Natural killer cell (primary cell): ENCODE measurements at regions not wholly inside any gene's neighbourhood (a gene's known extent, or its start where the extent isn't known, plus 50 kb on each side); places are given as distances from the start of the nearest gene placed in this dataset.

Source experiments
- ATAC-seq, 3 donors: fragments of 150-1000 bp in 2 of 3; fragments of 200-7000 bp in 1 of 3; cut with Tn5 transposase; 1 replicate in 1 of 3; 2 replicates in 2 of 3; pipeline ENCODE4 v1.10.0; 2021; ENCODE audit warnings: mild to moderate bottlenecking in 2 of 3, moderate library complexity in 2 of 3
- DNase-seq, 2 donors: peaks; one replicate each; pipeline versions ENCODE4 v3.0.0 to v3.0.0-alpha.2; 2013 to 2021; ENCODE audit warnings: mixed read lengths in 1 of 2
- H3K27ac ChIP-seq: one replicate; pipeline ENCODE4 v1.5.1; 2013; ENCODE audit warnings: mild to moderate bottlenecking, low read length
- H3K27me3 ChIP-seq: one replicate; pipeline ENCODE4 v1.6.1; 2013; ENCODE audit warnings: low read length; ENCODE audit not compliant: control insufficient read depth, insufficient read depth
- H3K36me3 ChIP-seq: one replicate; pipeline ENCODE4 v1.6.1; 2013; ENCODE audit warnings: low read length; ENCODE audit not compliant: control insufficient read depth, insufficient read depth
- H3K4me1 ChIP-seq: one replicate; pipeline ENCODE4 v1.6.1; 2013; ENCODE audit warnings: low read length; ENCODE audit not compliant: control insufficient read depth, insufficient read depth
- H3K4me3 ChIP-seq: one replicate; pipeline ENCODE4 v1.5.1; 2013; ENCODE audit warnings: low read length
- H3K9me3 ChIP-seq: one replicate; pipeline ENCODE4 v1.6.1; 2013; ENCODE audit warnings: low read length; ENCODE audit not compliant: control insufficient read depth, insufficient read depth
- H3K27ac Mint-ChIP-seq, 2 donors: one replicate each; pipeline ENCODE4 v1.8.0; 2022; ENCODE audit warnings: mild to moderate bottlenecking in 2 of 2, mixed read lengths in 2 of 2, moderate library complexity in 1 of 2
- H3K27me3 Mint-ChIP-seq, 2 donors: one replicate each; pipeline ENCODE4 v1.8.0; 2022; ENCODE audit warnings: low read depth in 2 of 2, mixed read lengths in 2 of 2
- H3K36me3 Mint-ChIP-seq: one replicate; pipeline ENCODE4 v1.8.0; 2022; ENCODE audit warnings: mixed read lengths
- H3K4me1 Mint-ChIP-seq, 2 donors: one replicate each; pipeline ENCODE4 v1.8.0; 2022; ENCODE audit warnings: mixed read lengths in 2 of 2
- H3K4me3 Mint-ChIP-seq: one replicate; pipeline ENCODE4 v1.8.0; 2022; ENCODE audit warnings: mild to moderate bottlenecking, moderate library complexity, mixed read lengths
- H3K9me3 Mint-ChIP-seq, 2 donors: one replicate each; pipeline ENCODE4 v1.8.0; 2022; ENCODE audit warnings: mixed read lengths in 2 of 2
- WGBS: methylation state at CpG from one replicate; pipeline ENCODE4 v1.1.7; 2013; ENCODE audit warnings: missing lambda C conversion rate; ENCODE audit not compliant: insufficient coverage; 5-methylcytosine and 5-hydroxymethylcytosine counted together
- intact Hi-C: fragments of 100-400 bp; cut with micrococcal nuclease; formaldehyde crosslinking; loops from one replicate; pipeline ENCODE4 v1.14.2; 2022
- TF ChIP-seq, protein P1 (sequence below): fragments of 200-600 bp; IDR thresholded peaks from one replicate; pipeline ENCODE4 v1.8.0; 2022; ENCODE audit warnings: antibody characterized with exemption

DNA sequence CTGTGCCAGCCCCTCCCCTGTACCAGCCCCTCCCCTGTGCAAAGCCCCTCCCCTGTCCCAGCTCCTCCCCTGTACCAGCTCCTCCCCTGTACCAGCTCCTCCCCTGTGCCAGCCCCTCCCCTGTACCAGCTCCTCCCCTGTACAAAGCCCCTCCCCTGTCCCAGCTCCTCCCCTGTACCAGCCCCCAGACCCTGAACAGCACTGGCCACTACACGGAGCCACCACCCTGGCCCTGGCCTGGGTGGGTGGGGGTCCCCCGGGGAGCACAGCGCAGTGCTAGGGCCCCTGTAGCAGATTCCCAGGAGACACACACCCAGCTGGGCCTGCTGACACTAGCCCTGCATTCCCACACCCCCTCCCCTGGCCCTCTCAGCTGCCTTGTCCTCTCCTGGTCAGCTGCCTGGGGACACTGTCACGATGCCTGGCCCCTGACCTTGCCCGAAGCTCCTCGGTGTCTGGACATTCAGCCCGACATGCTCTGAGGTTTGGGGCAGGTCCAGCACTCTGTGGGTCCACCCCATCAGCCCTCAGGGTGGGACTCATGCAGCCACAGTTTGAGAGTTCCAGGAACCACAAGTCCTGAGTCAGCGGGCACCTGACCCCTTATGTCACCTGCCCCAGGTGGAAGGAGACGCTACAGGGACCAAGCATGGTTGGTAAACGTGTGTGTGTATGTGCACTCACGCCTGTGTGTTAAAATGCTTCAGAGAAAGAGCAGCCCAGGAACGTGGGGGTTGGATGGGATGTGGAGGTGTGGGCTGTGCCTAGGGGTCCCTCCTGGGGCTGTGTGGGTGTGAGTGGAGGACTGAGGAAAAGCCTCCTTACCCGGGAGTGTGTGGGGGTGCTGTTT, 114.2 kb downstream of the METRNL start:
- H3K9me3 Mint-ChIP-seq = no peaks in the 10 kb centered on the region
- intact Hi-C loops = no loop called here
- peaks cover 0 to 7% of the 10 kb centered on the region in 2 donors for H3K27me3 Mint-ChIP-seq
- peak overlapping the region in 1 of 2 donors; percentile 63 for H3K27ac Mint-ChIP-seq
- TF ChIP-seq, protein P1, sequence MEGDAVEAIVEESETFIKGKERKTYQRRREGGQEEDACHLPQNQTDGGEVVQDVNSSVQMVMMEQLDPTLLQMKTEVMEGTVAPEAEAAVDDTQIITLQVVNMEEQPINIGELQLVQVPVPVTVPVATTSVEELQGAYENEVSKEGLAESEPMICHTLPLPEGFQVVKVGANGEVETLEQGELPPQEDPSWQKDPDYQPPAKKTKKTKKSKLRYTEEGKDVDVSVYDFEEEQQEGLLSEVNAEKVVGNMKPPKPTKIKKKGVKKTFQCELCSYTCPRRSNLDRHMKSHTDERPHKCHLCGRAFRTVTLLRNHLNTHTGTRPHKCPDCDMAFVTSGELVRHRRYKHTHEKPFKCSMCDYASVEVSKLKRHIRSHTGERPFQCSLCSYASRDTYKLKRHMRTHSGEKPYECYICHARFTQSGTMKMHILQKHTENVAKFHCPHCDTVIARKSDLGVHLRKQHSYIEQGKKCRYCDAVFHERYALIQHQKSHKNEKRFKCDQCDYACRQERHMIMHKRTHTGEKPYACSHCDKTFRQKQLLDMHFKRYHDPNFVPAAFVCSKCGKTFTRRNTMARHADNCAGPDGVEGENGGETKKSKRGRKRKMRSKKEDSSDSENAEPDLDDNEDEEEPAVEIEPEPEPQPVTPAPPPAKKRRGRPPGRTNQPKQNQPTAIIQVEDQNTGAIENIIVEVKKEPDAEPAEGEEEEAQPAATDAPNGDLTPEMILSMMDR = no peak
- H3K27ac ChIP-seq = no peak overlapping the region
- peak; percentile 22 to 26 for DNase-seq
- peaks cover 47% of the 10 kb centered on the region for H3K4me1 ChIP-seq
- H3K36me3 Mint-ChIP-seq = no peaks in the 10 kb centered on the region
- H3K36me3 ChIP-seq = no peaks in the 10 kb centered on the region
- peaks cover 20 to 46% of the 10 kb centered on the region in 2 donors for H3K4me1 Mint-ChIP-seq
- WGBS = 19% methylated on average over 13 of the region's 13 CpGs
- H3K4me3 Mint-ChIP-seq = no peak overlapping the region
- no peak overlapping the region for H3K4me3 ChIP-seq
- peak in 2 of 3 donors; percentile 24 to 29 for ATAC-seq
- no peaks in the 10 kb centered on the region for H3K27me3 ChIP-seq
- no peaks in the 10 kb centered on the region for H3K9me3 ChIP-seq

DNA sequence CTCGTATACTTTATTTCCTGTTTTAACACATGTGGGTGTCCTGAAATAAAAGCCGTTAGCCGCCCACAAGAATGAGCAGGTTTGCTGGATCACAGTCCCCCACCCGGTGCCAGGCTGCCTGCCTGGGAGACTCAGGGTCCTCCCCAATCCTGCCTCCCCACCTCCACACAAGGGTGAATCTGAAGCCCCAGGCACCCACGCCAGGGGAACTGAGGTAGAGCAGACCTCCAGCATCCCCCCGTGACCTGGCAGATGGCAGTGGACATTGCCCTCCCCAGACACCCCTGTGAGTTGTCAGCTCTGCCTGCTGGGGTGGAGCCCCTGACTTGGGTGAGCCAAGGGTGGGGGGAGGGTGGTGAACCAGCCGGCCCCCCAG, 114.8 kb downstream of the METRNL start:
- Histone ChIP-seq H3K27me3 (no peaks in the 10 kb centered on the region), H3K4me3 (no peak overlapping the region), H3K36me3 (no peaks in the 10 kb centered on the region), H3K9me3 (no peaks in the 10 kb centered on the region), H3K27ac (no peak overlapping the region), H3K4me1 (peaks cover 53% of the 10 kb centered on the region)
- intact Hi-C loops = no loop called here
- H3K4me1 Mint-ChIP-seq = peaks cover 21 to 46% of the 10 kb centered on the region in 2 donors
- no peaks in the 10 kb centered on the region for H3K36me3 Mint-ChIP-seq
- H3K27ac Mint-ChIP-seq = peak overlapping the region in 1 of 2 donors; percentile 63
- TF ChIP-seq, protein P1 = no peak
- 19% methylated on average over 6 of the region's 7 CpGs for WGBS
- DNase-seq (no peak), ATAC-seq (no peak)
- peaks cover 0 to 1% of the 10 kb centered on the region in 2 donors for H3K27me3 Mint-ChIP-seq
- no peak overlapping the region for H3K4me3 Mint-ChIP-seq
- H3K9me3 Mint-ChIP-seq = no peaks in the 10 kb centered on the region

DNA sequence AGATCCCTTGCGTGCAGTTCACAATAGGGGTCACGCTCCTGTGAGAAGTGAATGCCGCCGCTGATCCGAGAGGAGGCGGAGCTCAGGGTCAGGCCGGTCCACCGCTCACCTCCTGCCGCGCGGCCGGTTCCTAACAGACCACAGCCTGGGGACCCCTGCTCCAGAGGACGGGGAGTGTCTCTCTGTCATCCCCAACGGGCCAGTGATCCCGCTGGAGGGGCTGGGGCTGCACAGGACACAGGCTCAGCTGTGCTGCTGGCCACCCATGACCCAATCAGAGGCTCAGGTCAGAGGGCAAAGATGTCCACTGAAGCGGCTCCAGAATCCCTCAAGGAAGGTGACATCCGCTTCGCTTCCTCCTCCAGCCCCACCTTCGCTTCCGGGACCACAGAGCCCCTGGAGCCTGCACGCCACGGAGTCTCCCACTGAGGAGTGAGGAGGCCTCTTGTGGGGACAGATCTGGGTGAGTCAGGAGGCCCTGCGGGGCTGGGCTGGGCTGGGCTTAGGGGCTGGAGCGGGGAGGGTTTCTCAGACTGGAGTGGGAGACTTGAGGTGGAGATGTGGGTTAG, 115.4 kb downstream of the METRNL start:
- Mint-ChIP-seq H3K27me3 (no peaks in the 10 kb centered on the region), H3K36me3 (no peaks in the 10 kb centered on the region), H3K27ac (no peak overlapping the region), H3K4me1 (peaks cover 27 to 52% of the 10 kb centered on the region in 2 donors), H3K4me3 (no peak overlapping the region), H3K9me3 (no peaks in the 10 kb centered on the region)
- ATAC-seq (no peak), DNase-seq (peak in 1 of 2 donors; percentile 15)
- Histone ChIP-seq H3K4me1 (peaks cover 60% of the 10 kb centered on the region), H3K36me3 (no peaks in the 10 kb centered on the region), H3K27me3 (no peaks in the 10 kb centered on the region), H3K4me3 (no peak overlapping the region), H3K9me3 (no peaks in the 10 kb centered on the region), H3K27ac (no peak overlapping the region)
- TF ChIP-seq, protein P1 = no peak
- WGBS = 88% methylated on average over 24 of the region's 24 CpGs
- intact Hi-C loops = no loop called here
